ENCODE measurements at regions not wholly inside any gene's neighbourhood (a gene's known extent, or its start where the extent isn't known, plus 50 kb on each side); places are given as distances from the start of the nearest gene placed in this dataset.

GRCh38 chr17:77474292-77474988 is 333.7 kb downstream of the SEC14L1 start:
- TF ChIP-seq, protein P1, sequence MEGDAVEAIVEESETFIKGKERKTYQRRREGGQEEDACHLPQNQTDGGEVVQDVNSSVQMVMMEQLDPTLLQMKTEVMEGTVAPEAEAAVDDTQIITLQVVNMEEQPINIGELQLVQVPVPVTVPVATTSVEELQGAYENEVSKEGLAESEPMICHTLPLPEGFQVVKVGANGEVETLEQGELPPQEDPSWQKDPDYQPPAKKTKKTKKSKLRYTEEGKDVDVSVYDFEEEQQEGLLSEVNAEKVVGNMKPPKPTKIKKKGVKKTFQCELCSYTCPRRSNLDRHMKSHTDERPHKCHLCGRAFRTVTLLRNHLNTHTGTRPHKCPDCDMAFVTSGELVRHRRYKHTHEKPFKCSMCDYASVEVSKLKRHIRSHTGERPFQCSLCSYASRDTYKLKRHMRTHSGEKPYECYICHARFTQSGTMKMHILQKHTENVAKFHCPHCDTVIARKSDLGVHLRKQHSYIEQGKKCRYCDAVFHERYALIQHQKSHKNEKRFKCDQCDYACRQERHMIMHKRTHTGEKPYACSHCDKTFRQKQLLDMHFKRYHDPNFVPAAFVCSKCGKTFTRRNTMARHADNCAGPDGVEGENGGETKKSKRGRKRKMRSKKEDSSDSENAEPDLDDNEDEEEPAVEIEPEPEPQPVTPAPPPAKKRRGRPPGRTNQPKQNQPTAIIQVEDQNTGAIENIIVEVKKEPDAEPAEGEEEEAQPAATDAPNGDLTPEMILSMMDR (IDR thresholded peaks at IDR 0.05) = no peak
- no peak for TF ChIP-seq POLR2A (IDR thresholded peaks at IDR 0.05)
